Gastroesophageal sphincter (tissue), 3 donors: ENCODE measurements at regions not wholly inside any gene's neighbourhood (a gene's known extent, or its start where the extent isn't known, plus 50 kb on each side); places are given as distances from the start of the nearest gene placed in this dataset.

ENCODE experiments used
- CTCF ChIP-seq, 4 experiments: fragments of 200-600 bp in 2 of 4; fragments of 450-650 bp in 2 of 4; sonication (generic) in 1 of 4; IDR thresholded peaks; one replicate each; pipeline ENCODE4 v1.5.1; 2017 to 2019; ENCODE audit warnings: antibody characterized with exemption in 4 of 4, mild to moderate bottlenecking in 2 of 4, moderate library complexity in 2 of 4
- POLR2A ChIP-seq, 2 donors: fragments of 450-650 bp; IDR thresholded peaks; one replicate each; pipeline ENCODE4 v1.6.1; 2017; ENCODE audit warnings: antibody characterized with exemption in 2 of 2, mild to moderate bottlenecking in 2 of 2, moderate library complexity in 1 of 2

GRCh38 chr4:179698321-179698720 lies 2256.1 kb upstream of the AGA start:
- no peak for TF ChIP-seq CTCF (IDR thresholded peaks at IDR 0.05)
- no peak for TF ChIP-seq POLR2A (IDR thresholded peaks at IDR 0.05)
